Astrocyte of the hippocampus (primary cell): ENCODE measurements at regions not wholly inside any gene's neighbourhood (a gene's known extent, or its start where the extent isn't known, plus 50 kb on each side); places are given as distances from the start of the nearest gene placed in this dataset.
A peak's percentile ranks its signal among the peaks of the same experiment; 100 is the strongest.

ENCODE experiments used
- DNase-seq: peaks from one replicate; pipeline ENCODE4 v3.0.0; 2011; ENCODE audit warnings: low read depth, low spot score

DNA sequence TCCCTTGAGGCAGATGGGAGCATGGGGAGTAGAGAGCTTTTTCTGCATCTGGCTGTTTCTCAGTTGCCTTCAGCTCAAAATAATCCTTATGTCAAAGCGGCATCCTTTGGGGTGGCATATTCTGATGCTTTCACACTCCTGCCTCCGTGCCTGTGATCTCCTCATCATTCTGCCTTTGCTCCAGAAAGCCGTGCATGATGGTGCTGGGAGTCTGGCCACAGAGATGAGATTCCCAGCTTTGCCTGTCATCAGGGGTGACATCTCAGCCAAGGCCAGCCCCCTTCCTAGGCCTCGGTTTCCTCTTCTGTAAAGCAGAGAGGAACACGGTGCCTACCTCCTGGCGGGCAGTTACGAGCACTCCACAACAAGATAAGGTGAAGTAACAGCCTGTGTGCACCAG is 96.3 kb upstream of the ALDH1A3 start:
- DNase-seq = no peak

DNA sequence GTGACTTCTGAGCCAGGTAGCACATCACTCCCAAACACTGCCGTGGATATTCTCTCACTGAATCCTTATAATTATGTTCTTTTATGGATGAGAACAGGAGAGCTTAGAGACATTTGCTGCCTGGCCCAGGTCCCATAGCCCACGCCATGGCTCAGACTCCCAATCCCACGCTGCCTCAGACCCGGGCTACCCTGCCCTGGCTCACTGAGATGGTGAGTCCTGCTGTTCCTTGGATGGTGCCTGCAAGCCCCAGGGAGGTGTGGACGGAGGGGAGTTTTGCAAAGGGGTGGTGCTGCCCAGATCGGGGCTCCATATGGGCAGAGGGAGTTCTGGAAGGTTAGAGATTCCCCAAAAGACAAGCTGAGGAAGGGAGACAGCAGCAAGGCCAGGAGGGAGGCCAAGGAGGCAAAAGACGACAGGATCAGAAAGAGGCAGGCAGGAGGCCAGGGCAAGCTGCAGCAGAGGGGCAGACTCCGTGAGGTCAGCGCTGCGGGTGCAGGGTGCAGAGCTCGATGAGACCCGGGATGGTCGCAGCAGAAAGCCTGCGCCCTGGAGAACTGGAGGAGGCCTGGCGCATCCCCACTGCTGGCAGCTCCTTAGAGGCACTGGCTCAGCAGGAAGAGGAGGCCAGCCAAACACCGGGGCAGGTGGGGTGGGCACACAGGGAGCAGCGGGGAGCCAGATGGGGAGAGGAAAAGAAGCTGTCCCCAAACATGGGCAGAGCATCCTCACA is 95.7 kb upstream of the ALDH1A3 start:
- no peak for DNase-seq

DNA sequence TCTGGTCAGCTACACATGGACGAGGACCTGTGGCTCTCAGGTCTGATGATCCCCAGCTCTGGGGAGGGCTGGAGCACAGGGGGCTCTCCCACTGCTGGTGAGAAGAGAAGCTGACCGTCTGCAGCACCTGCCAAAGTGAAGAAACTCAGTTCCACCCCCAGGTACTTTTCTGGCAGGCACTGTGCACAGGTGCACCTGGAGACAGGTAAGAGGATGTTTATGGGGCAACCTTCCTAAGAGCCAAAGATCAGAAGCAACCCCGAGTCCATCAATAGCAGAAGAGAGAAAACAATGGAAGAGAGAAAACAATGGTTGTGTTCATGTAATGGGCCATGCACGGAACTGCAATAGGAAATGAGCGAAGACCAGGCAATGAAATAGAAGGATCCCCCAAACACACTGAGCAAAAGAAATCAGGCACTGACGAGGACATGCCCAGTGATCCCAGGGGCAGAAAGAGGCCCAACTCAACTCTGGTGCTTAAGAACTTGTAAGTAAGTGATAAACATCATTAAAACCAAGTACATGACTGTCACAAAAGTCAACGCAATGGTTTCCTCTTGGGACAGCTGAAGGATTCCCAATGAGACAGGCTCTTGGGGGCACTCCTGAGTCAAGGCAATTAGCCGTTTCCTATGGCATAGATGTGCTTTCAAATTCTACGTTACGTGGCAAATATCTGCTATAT is 95.0 kb upstream of the ALDH1A3 start:
- DNase-seq = no peak

DNA sequence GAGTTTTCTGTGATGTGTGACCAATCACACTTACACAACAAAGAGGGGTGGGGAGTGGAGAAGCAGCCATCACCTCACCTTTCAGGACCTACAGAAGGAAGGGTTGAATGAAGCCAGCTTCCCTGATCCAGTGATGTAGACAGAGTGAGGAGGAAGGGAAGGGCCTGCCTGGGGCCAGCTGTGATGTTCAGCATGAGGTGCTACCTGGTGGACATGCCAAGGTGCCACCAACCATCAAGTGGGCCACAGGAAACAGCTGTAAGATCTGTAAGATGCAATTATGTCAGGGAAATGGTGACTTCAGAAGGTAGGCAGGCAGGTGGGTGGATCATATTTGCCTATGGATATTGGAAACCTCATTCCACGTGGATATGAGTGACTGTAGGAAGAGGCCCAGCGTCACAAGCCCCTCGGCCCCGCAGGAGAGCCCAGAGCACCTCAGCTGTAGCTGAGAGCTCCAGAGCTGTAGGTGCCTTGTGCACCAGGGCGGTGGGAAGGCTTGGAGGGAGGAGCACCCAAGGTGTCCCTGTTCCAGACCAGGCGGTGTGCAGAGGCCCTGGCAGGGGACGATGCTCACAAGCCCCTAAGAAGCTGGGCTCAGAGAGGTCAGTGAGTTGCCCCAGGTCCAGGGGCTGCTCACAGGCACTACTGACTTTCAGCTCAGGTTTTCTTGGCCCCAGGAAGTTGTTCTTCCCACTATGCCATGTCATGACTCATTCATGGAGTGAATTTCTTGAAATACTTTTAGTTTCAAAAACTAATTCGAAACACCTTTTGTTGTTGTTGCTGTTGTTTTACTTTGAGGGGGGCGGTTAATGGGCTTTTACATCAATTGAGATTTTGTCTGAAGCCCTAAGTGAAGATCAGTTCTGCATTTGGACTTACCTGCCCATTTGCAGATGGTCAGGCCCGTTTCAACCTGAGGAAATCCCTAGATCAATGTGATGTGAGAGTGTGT is 94.2 kb upstream of the ALDH1A3 start:
- no peak for DNase-seq

GRCh38 chr15:100786139-100786531 is 93.5 kb upstream of the ALDH1A3 start:
- DNase-seq = no peak

DNA sequence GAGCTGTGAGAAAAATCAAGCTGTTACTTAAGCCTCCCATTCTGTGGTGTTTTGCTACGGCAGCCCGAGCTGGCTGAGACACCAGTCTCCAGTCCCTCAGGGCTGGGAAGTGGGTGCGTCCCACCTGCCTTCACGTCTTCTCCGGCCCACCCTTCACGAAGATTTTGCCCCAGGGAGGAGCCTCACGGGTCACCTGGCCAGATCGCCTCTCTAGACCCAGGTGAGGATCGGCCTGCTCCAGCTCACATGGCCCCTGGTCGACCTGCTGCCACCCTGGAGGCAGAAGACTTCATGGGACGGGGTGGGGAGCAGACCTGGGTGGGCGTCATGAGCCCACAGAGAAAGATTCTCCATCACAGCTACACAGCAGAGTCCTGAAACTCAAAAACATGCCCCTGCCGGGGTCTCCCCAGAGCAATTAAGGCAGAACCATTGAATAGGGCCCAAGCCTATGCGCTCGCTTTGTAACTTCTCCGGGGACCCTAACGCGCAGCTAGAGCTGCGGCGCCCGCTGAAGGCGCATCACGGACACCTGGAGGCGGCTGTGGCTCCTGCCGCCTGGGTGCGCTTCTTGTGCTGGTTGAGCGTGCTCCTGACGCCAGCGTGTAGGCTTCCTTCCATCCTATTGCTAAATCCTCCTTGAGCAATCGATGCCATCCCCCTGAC is 92.6 kb upstream of the ALDH1A3 start:
- no peak for DNase-seq

DNA sequence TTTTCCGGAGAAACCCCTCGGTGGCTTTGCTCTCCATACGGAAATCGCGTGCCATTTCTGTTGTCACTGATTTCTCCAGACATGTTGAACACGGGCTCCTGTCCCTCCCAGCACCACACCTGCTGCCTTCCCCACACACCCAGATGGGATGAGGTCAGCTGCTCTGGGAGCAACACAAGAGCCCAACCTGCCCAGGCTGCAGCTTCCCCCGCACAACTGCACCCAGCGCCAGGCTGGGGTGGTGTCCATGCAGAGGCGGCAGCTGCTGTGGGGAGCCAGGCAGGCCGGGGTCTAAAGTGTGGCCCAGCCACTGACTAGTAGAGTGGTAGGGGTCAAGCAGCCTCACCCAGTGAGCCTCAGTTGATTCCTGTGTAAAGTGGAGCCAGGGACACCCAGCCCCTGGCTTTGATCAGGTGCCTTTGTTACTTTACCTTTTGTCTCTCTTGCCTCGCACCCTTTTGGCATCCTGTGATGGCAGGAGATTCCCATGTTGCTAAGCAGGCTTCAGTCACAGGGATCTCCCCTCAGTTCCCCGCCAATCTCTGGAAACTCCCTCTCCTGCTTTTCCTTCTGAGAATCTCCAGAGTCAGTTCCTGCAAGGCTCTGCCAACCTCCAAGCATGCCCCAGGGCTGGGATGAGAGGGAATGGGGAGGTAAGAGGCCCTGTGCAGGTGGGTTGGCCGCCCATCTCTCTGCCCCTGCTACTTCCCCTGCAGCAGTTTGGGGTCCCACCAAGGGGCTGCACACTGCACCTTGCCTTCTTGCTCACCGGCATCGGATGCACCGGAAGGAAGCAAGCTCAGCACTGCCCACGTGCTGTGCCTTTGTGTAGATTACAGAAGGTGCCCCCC is 91.8 kb upstream of the ALDH1A3 start:
- DNase-seq = no peak

- no peak for DNase-seq
Measured at GRCh38 chr15:100788418-100789105, 91.1 kb upstream of the ALDH1A3 start.

GRCh38 chr15:100790786-100791265 is 88.8 kb upstream of the ALDH1A3 start:
- no peak for DNase-seq

GRCh38 chr15:100794008-100794407 is 85.6 kb upstream of the ALDH1A3 start:
- DNase-seq = no peak

GRCh38 chr15:100801256-100801900 is 78.3 kb upstream of the ALDH1A3 start:
- DNase-seq = no peak

GRCh38 chr15:100802421-100803170 is 77.0 kb upstream of the ALDH1A3 start:
- DNase-seq = no peak

GRCh38 chr15:100803171-100803440 is 76.5 kb upstream of the ALDH1A3 start:
- DNase-seq = no peak

DNA sequence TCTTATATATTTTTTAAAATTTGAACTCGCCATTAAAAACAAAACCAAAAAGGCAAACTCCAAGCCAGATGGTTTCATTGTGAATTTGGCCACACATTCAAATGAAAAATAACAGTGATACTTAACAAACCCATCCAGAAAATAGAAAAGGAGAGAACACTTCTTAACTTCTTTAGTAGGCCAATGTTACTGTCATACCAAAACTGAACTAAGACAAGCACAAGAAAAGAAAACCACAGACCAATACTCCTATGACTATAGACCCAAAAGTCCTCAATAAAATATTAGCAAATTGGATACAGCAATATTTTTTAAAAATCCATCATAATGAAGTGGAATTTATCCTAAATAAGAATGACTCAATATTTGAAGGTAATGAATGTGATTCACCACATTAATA is 73.5 kb upstream of the ALDH1A3 start:
- no peak for DNase-seq

DNA sequence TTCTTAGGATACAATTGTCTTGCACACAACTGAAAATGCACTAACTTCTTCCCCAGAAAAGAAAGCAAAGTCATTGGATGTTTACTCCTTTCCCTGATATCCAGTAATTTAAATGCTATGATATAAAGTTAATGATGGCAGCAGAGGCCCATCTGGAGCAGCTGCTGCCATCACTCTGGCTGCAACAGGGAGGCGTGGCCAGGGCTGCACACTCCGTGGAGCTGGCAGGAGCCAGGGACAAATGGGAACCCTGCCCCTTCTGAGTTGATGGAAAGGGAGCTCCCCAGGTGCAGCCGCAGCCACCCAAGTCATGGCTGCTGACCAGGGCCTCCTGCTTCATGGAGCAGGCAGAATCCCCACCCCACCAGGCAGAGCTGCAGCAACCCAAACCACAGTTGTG is 72.6 kb upstream of the ALDH1A3 start:
- DNase-seq = no peak

DNA sequence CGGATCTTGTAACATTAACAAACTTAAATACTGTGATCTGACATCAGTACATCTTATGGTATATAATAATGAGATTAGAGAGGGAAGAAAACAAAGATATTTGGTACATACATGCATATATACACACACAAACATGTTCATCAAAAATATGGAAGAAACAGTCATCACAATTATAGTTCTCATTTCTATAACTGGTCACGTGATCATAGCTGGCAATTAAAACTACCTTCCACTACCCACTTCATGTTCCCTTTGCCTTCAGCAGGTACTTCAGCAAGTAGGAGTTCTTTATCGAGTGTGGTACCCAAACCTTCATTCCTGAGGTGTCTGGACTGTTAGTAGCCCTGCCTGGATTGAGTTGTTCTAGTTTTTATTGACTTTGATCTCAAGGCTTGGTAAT is 70.9 kb upstream of the ALDH1A3 start:
- DNase-seq = no peak

DNA sequence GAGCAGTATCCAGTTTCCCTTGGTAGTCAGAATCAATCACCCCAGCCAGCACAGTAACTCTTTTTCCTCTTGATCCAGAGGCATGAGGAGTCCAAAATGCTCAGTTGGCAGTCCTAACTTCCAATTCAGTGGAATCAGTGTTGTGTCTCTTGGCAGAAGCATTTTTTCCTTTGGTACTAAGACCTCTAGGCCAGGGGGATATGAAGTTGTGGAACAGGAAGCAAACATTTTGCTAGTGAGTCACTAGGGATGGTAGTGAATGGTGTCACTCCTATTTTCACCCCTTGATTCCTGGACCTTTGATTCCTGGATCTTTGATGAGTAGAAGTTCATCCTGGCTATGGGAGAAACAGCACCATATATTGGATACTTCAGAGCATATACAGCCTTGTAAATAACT is 70.5 kb upstream of the ALDH1A3 start:
- peak; percentile 8 for DNase-seq

DNA sequence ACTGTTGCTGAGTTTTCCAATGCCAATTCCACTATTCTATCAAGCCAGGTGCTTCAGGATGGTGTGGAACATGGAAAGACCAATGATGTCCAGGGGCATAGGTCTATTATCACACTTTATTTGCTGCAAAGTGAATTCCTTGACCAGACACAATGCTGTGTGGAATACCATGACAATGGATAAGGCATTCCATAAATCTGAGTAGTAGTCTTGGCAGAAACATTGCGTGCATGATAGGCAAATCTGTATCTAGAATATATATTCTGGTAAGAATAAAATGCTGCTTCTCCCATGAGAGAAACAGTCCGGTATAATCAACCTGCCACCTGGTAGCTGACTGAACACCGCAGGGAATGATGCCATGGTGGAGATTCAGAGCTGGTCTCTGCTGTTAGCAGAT is 70.0 kb upstream of the ALDH1A3 start:
- peak; percentile 14 for DNase-seq

- DNase-seq = no peak
Measured at GRCh38 chr15:100810229-100810628, 69.4 kb upstream of the ALDH1A3 start.
